ENCODE measurements at regions not wholly inside any gene's neighbourhood (a gene's known extent, or its start where the extent isn't known, plus 50 kb on each side); places are given as distances from the start of the nearest gene placed in this dataset.
A peak's percentile ranks its signal among the peaks of the same experiment; 100 is the strongest.

DNA sequence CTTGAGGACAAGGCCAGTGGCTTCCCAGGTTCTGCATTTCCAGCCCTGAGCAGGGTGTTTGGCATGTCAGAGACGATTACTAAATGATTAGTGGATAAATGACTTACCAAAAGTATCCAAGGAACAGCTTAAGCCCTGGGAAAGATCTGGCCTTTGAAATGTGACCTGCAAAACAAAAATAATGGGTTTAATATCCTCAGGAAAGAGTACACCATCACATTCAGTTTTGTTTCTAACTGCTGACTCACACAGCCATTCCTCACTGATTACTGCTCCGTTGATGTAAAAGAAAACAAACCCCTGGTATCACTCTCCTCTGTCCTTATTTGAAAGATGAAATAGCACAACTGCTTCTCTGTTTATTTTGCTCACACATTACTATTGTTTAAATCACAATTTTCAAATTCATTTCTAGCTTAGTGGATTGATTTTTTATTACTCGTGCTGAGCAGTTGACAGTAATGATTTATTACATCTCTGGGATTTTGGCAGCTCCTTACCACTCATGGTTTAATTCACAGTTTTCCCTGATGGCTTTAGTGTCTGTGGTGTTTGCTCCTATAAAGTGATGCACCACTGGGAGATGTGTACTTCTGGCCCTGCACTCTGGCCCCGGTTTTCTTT, 117.0 kb downstream of the CBLL2 start:
- no peak overlapping the region for H3K4me3 ChIP-seq (ENCODE audit: low read depth, low read length)
- peak; percentile 80 for DNase-seq (ENCODE audit: low read depth)
- TF ChIP-seq, protein P1, sequence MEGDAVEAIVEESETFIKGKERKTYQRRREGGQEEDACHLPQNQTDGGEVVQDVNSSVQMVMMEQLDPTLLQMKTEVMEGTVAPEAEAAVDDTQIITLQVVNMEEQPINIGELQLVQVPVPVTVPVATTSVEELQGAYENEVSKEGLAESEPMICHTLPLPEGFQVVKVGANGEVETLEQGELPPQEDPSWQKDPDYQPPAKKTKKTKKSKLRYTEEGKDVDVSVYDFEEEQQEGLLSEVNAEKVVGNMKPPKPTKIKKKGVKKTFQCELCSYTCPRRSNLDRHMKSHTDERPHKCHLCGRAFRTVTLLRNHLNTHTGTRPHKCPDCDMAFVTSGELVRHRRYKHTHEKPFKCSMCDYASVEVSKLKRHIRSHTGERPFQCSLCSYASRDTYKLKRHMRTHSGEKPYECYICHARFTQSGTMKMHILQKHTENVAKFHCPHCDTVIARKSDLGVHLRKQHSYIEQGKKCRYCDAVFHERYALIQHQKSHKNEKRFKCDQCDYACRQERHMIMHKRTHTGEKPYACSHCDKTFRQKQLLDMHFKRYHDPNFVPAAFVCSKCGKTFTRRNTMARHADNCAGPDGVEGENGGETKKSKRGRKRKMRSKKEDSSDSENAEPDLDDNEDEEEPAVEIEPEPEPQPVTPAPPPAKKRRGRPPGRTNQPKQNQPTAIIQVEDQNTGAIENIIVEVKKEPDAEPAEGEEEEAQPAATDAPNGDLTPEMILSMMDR (conservative IDR thresholded peaks at IDR 0.05; ENCODE audit: low read depth, low read length), result no peak

DNA sequence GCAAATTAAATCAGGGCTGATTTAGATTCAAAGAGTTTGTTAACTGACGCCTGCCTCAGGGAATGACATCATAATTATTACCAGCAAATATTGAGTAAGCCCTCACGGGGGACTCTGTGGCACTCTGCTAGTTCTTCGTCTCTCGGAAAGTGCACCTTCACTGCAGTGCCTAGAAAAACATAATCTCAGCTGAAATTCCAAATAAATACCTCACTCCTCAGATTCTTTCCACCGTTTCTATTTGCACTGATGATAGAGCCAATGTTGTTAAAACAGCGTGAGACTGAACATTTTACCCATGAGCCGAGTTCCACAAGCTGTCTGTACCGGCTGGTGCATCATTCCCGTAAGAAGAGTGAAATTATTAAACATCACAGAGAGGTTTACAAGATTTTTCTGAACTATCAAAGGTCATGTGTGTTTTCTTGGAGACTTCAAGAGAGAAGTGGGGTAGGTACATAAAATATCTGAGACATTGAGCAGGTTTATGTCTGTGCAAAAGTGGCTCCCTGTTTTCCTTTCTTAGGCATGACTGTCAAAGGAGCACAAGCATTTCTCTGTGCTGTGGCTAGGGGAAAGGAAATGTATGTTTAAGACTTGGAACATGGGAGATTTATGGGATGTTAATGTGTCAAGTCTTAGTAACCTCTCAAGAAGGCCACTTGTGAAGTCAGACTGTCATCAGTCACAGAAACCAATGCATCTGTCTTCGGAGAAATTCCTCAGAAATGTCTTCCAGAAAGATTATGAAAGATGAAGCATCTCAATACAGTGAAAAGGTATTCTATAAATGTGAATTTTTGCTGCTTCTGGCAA, 119.6 kb downstream of the CBLL2 start:
- peak; percentile 62 for DNase-seq (ENCODE audit: low read depth)
- TF ChIP-seq, protein P1 (conservative IDR thresholded peaks at IDR 0.05; ENCODE audit: low read depth, low read length), result no peak
- no peak overlapping the region for H3K4me3 ChIP-seq (ENCODE audit: low read depth, low read length)

DNA sequence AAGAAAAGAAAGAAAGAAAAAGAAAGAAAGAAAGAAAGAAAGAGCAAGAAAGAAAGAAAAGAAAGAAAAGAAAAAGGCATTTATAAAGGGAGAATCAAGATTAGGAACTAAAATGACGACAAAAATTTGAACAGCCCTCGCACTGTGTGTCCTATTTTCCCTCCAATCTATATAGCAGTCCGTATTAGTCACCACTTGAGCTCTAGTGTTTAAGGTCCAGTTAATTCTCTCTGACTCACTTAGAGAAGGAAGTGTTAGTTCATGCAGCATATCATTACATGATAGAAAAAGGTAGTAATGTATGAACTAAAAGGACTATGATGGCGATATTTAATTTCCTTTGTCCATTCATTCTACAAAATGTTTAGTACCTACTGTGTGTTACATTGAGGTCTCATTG, 122.7 kb downstream of the CBLL2 start:
- peak; percentile 58 for DNase-seq (ENCODE audit: low read depth)
- H3K4me3 ChIP-seq (ENCODE audit: low read depth, low read length), result no peak overlapping the region
- TF ChIP-seq, protein P1 (conservative IDR thresholded peaks at IDR 0.05; ENCODE audit: low read depth, low read length), result no peak

DNA sequence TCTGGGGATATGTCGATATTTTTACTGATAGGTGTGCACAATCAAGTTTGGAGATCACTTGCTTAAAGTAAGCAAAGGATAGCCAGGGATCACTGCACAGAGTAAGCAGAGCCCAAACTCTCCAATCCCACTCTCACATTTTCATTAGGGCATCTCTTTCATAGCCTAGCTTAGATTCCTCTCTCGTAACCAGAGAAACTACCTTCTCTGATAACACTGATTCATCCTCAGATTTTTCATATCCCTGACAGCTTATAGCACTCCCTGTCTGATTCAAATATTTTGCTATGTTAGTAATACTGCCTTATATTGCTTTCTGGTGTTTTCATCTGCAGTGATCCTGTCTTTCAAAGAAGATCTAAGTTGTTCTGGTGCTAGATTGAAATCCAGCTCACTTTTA, 123.7 kb downstream of the CBLL2 start:
- no peak overlapping the region for H3K4me3 ChIP-seq (ENCODE audit: low read depth, low read length)
- TF ChIP-seq, protein P1 (conservative IDR thresholded peaks at IDR 0.05; ENCODE audit: low read depth, low read length), result no peak
- no peak for DNase-seq (ENCODE audit: low read depth)

DNA sequence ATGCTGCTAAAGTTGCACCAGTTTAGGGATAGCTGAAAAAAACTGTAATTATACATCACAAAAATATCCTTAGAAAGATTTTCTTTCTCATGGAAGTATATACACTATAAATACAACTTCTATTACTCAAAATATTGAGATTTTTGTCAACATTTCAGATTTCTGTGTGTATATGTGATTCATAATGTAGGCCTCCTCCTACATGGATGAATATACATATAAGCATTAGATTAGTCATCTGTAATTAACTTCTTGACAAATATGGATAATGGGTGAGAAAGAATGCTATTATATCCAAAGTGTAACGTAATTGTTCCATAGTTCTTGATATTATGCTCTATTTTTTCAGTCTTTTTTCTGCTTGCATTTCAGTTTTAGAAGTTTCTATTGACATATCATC, 124.9 kb downstream of the CBLL2 start:
- DNase-seq (ENCODE audit: low read depth), result no peak
- TF ChIP-seq, protein P1 (conservative IDR thresholded peaks at IDR 0.05; ENCODE audit: low read depth, low read length), result no peak
- no peak overlapping the region for H3K4me3 ChIP-seq (ENCODE audit: low read depth, low read length)

DNA sequence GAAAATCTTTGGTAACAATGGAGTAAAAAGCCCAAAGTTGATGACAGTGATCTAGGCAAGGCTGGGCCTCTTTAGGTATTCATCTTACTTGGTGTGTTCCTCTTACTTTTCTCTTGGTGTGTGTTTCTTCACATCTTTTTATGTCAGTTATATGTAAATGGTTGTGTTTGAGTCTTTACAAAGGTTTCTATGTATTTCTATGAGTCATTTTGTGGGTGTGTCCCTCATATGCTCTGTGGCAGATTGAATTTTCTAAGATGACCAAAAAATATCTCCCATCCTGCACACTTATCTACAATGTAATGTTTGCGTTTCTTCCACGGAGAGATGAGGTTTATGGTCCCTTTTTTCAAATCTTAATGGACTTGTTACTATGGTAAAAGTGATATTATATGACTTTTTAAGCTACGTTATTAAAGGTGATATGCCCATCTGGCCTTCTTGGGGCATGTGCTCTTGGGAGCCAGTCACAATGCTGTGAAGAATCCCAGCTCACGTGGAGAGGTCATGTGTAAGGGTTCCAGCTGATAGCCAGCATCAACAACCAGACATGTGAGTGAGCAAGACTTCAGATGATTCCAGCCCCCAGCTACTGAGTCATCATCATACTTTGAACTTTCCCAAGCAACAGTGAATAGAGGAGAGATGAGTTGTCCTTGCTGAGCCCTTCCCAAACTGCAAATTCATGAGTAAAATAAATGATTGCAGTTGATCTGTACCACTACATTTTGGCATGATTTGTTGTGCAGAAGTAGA, 126.9 kb downstream of the CBLL2 start:
- TF ChIP-seq, protein P1 (conservative IDR thresholded peaks at IDR 0.05; ENCODE audit: low read depth, low read length), result no peak
- H3K4me3 ChIP-seq (ENCODE audit: low read depth, low read length), result no peak overlapping the region
- DNase-seq (ENCODE audit: low read depth), result no peak
